NT2/D1 (cell line): ENCODE measurements at regions not wholly inside any gene's neighbourhood (a gene's known extent, or its start where the extent isn't known, plus 50 kb on each side); places are given as distances from the start of the nearest gene placed in this dataset.

Experiments
- YY1 ChIP-seq: IDR thresholded peaks from 2 replicates; pipeline ENCODE4 v1.6.1; 2011; ENCODE audit not compliant: insufficient read length, insufficient read depth
- ZNF274 ChIP-seq: IDR thresholded peaks from 2 replicates; pipeline ENCODE4 v1.6.1; 2011; ENCODE audit warnings: mild to moderate bottlenecking, low read depth, low read length

DNA sequence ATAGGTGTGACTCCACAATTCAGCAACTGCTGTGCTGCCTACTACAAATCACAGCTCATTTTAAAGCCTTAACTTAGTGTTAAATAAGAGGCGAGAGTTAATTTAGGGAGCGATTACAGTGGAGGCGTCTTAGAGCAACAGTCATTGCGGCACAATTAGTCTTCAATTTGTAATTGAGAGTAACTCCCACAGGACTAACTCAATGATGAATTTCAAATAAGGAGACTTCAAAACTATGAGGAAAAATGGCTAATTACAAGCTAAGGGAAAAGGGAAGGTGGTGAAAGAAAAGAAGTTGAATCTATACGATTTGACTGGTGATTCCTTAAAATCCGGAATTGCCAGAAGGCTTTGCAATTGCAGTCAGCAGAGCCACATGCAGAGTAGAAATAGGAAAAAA is 63.7 kb upstream of the FOXB1 start:
- TF ChIP-seq YY1 (no peak), ZNF274 (no peak)
